ENCODE measurements at regions not wholly inside any gene's neighbourhood (a gene's known extent, or its start where the extent isn't known, plus 50 kb on each side); places are given as distances from the start of the nearest gene placed in this dataset.

DNA sequence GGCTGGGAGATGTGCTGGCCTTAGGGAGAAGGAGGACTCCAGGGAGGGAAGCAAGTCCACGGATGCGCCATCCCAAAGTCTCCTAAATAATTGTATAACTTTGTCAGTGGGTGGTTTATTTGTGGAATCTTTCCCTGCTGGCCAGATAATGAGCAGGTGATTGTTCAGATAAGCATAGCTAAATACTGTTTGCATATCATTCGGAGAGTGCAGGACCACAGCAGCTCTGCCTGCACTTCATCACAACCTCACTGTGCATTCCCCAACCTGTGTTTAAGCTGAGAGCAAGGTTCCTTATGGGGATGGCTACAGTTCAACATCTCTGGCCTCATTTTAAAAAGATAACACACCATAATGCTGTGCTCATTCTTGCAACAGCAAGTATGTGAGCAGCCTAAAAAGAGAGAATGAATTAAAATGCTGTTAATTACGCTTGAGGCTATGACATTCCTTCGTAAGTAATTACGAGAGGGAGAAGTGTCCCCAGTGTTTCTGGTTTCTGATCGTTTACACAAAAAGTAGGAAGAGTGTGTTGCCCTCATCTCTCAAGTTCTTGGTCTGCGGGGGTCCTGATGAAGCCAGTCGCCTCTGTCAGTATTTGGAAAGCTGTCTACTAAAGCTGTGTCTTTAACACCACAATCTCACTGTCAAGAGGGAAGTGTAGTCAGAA, 272.0 kb upstream of the RORA start:
- H3K9me3 Mint-ChIP-seq: no peaks in the 10 kb centered on the region
- H3K4me3 Mint-ChIP-seq: no peak overlapping the region
- H3K27ac Mint-ChIP-seq: no peak overlapping the region
- no peaks in the 10 kb centered on the region for H3K36me3 Mint-ChIP-seq (ENCODE audit: low read depth)
- H3K4me1 Mint-ChIP-seq (ENCODE audit: low read depth): no peaks in the 10 kb centered on the region
- peaks cover 28% of the 10 kb centered on the region for H3K27me3 Mint-ChIP-seq

- Mint-ChIP-seq H3K36me3 (ENCODE audit: low read depth) (no peaks in the 10 kb centered on the region), H3K4me1 (ENCODE audit: low read depth) (no peaks in the 10 kb centered on the region), H3K9me3 (no peaks in the 10 kb centered on the region), H3K27me3 (peaks cover 28% of the 10 kb centered on the region), H3K27ac (no peak overlapping the region), H3K4me3 (no peak overlapping the region)
These were observed 271.4 kb upstream of the RORA start for GRCh38 chr15:61500523-61500922.

DNA sequence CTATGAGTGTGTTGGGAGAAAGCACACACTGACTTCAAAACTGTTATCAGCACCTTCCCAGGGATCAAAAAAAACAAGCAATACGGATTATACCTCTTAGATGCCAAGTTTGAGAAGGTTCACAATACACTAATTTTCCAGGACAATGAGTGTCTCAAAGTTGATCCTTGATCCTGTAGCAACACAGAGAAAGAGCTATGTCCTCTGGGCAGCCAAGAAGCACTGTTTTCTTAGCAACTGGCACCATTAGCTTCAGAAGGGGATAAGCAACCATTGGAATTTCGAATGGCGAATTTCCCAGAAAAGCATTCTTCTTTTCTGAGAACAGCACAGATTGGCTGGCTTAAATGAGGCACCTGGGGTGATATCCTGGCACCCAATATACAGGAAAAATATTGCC, 270.3 kb upstream of the RORA start:
- Mint-ChIP-seq H3K9me3 (no peaks in the 10 kb centered on the region), H3K27ac (no peak overlapping the region), H3K36me3 (ENCODE audit: low read depth) (no peaks in the 10 kb centered on the region), H3K4me3 (no peak overlapping the region), H3K27me3 (peaks cover 29% of the 10 kb centered on the region), H3K4me1 (ENCODE audit: low read depth) (no peaks in the 10 kb centered on the region)

DNA sequence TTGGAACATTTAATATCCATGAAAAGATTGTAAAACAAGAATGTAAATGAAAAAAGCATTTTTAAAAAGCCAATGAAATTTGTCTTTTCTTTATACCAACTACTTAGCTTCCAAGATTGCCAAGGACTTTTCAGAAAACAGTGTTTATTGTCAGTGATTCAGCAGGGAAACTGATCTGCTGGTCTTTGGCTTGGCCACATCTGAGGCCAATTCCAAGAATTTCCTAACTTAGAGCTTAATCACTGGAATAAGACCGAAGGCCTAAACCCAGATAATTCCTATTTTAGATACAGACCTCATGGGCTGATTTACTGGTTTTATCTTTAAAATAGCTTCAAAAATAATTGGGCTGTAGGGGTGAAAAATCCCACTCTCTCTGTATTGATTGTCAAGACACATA, 260.5 kb upstream of the RORA start:
- no peak overlapping the region for H3K27ac Mint-ChIP-seq
- H3K36me3 Mint-ChIP-seq (ENCODE audit: low read depth): no peaks in the 10 kb centered on the region
- H3K4me1 Mint-ChIP-seq (ENCODE audit: low read depth): no peaks in the 10 kb centered on the region
- H3K9me3 Mint-ChIP-seq: no peaks in the 10 kb centered on the region
- no peak overlapping the region for H3K4me3 Mint-ChIP-seq
- peaks cover 20% of the 10 kb centered on the region for H3K27me3 Mint-ChIP-seq

GRCh38 chr15:61483599-61483998, 254.5 kb upstream of the RORA start:
- H3K9me3 Mint-ChIP-seq: no peaks in the 10 kb centered on the region
- no peaks in the 10 kb centered on the region for H3K36me3 Mint-ChIP-seq (ENCODE audit: low read depth)
- no peak overlapping the region for H3K4me3 Mint-ChIP-seq
- H3K4me1 Mint-ChIP-seq (ENCODE audit: low read depth): no peaks in the 10 kb centered on the region
- peaks cover 19% of the 10 kb centered on the region for H3K27me3 Mint-ChIP-seq
- H3K27ac Mint-ChIP-seq: no peak overlapping the region

- peaks cover 23% of the 10 kb centered on the region for H3K27me3 Mint-ChIP-seq
- no peak overlapping the region for H3K27ac Mint-ChIP-seq
- H3K4me3 Mint-ChIP-seq: no peak overlapping the region
- H3K9me3 Mint-ChIP-seq: no peaks in the 10 kb centered on the region
- no peaks in the 10 kb centered on the region for H3K4me1 Mint-ChIP-seq (ENCODE audit: low read depth)
- H3K36me3 Mint-ChIP-seq (ENCODE audit: low read depth): no peaks in the 10 kb centered on the region
These were observed 252.8 kb upstream of the RORA start for GRCh38 chr15:61481886-61482285.

DNA sequence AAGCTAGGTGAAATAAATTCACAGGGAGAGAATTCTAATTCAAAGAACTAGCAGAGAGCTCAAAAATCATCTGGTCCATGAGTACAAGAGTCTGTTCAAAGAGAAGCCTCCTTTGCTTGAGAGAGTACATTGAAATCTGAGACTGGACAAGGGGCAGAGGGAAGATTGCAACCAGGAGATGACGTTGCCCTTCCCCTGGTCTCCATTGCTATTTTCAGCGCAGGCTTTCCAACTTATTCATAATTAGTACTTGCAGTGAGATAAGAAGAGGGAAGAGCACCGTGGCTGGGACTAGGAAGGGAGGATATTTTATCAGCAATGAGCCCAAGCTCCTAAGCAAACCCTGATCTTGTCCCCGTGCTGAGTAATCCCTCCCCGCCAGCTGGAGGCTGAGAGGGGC, 251.8 kb upstream of the RORA start:
- H3K27ac Mint-ChIP-seq: no peak overlapping the region

DNA sequence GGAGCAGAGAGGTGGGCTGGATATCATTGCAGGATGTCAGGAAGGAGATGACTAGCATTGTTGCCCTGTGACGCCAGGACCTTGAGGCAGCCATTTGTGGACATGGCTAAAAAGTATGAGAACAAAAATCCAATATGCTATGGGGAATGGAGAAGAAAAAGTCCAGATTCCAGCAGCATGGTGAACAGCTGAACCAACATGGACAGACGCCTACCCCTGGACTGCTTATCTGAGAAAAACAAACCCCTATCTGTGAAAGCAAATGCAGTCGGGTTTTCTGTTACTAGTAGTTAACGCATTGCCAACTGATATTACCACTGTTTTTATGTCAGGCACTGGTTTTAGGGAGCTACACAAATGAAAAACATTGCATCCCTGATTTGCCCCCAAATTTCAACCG, 251.2 kb upstream of the RORA start:
- H3K4me3 Mint-ChIP-seq: no peak overlapping the region
- H3K27ac Mint-ChIP-seq: no peak overlapping the region
- peaks cover 15% of the 10 kb centered on the region for H3K27me3 Mint-ChIP-seq
- no peaks in the 10 kb centered on the region for H3K36me3 Mint-ChIP-seq (ENCODE audit: low read depth)
- H3K4me1 Mint-ChIP-seq (ENCODE audit: low read depth): no peaks in the 10 kb centered on the region
- H3K9me3 Mint-ChIP-seq: no peaks in the 10 kb centered on the region

More for the DNA sequence above, 251.8 kb upstream of the RORA start:
- Mint-ChIP-seq H3K27me3 (peaks cover 15% of the 10 kb centered on the region), H3K4me1 (ENCODE audit: low read depth) (no peaks in the 10 kb centered on the region), H3K36me3 (ENCODE audit: low read depth) (no peaks in the 10 kb centered on the region), H3K9me3 (no peaks in the 10 kb centered on the region), H3K4me3 (no peak overlapping the region)

DNA sequence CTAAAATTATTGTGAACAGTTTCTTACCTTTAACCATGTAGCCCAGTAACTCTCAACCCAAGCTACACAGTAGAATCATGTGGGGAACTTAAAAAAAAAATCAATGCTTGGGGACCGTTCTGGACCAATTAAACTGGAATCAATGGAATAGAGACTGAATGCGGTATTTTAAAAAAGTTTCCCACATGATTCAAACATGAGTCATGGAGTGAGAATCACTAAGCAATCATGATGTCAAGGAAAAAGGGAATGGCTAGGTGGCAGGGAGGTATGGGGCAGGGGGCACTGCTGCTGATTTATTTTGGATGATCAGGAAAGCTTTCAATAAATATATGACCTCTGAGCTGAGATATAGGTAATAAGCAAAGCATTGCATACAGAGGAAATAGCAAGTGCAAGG, 250.5 kb upstream of the RORA start:
- Mint-ChIP-seq H3K9me3 (no peaks in the 10 kb centered on the region), H3K4me1 (ENCODE audit: low read depth) (no peaks in the 10 kb centered on the region), H3K27me3 (peaks cover 20% of the 10 kb centered on the region), H3K36me3 (ENCODE audit: low read depth) (no peaks in the 10 kb centered on the region), H3K27ac (no peak overlapping the region), H3K4me3 (no peak overlapping the region)

GRCh38 chr15:61476741-61477140, 247.6 kb upstream of the RORA start:
- Mint-ChIP-seq H3K27ac (no peak overlapping the region), H3K4me3 (no peak overlapping the region), H3K27me3 (peaks cover 20% of the 10 kb centered on the region), H3K4me1 (ENCODE audit: low read depth) (no peaks in the 10 kb centered on the region), H3K9me3 (no peaks in the 10 kb centered on the region), H3K36me3 (ENCODE audit: low read depth) (no peaks in the 10 kb centered on the region)

GRCh38 chr15:61474796-61475195, 245.7 kb upstream of the RORA start:
- Mint-ChIP-seq H3K36me3 (ENCODE audit: low read depth) (no peaks in the 10 kb centered on the region), H3K27ac (no peak overlapping the region), H3K27me3 (peaks cover 16% of the 10 kb centered on the region), H3K4me1 (ENCODE audit: low read depth) (no peaks in the 10 kb centered on the region), H3K9me3 (no peaks in the 10 kb centered on the region), H3K4me3 (no peak overlapping the region)

DNA sequence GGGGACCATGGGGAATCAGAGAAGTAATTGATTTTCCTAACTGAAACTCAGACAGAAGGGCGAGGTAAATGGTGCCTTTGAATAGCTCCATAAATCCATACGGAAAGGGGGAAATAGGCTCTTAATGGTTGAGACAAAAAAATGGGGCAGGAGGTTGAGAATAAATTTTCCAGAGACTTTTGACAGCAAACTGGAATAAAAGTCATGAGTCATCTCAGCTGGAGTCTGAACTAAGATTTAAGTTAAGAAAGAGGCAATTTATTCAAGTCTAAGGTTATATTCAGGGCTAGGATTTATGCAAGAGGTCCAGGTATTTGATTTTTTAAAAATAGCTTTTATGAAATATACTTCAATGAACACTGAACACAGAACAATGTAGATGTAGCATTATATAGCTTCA, 238.7 kb upstream of the RORA start:
- no peak overlapping the region for H3K4me3 Mint-ChIP-seq
- no peaks in the 10 kb centered on the region for H3K36me3 Mint-ChIP-seq (ENCODE audit: low read depth)
- no peaks in the 10 kb centered on the region for H3K9me3 Mint-ChIP-seq
- peaks cover 12% of the 10 kb centered on the region for H3K27me3 Mint-ChIP-seq
- H3K4me1 Mint-ChIP-seq (ENCODE audit: low read depth): no peaks in the 10 kb centered on the region
- no peak overlapping the region for H3K27ac Mint-ChIP-seq

- Mint-ChIP-seq H3K4me3 (no peak overlapping the region), H3K4me1 (ENCODE audit: low read depth) (no peaks in the 10 kb centered on the region), H3K36me3 (ENCODE audit: low read depth) (no peaks in the 10 kb centered on the region), H3K9me3 (no peaks in the 10 kb centered on the region), H3K27me3 (peaks cover 24% of the 10 kb centered on the region), H3K27ac (no peak overlapping the region)
These were observed 230.9 kb upstream of the RORA start for GRCh38 chr15:61459785-61460707.

DNA sequence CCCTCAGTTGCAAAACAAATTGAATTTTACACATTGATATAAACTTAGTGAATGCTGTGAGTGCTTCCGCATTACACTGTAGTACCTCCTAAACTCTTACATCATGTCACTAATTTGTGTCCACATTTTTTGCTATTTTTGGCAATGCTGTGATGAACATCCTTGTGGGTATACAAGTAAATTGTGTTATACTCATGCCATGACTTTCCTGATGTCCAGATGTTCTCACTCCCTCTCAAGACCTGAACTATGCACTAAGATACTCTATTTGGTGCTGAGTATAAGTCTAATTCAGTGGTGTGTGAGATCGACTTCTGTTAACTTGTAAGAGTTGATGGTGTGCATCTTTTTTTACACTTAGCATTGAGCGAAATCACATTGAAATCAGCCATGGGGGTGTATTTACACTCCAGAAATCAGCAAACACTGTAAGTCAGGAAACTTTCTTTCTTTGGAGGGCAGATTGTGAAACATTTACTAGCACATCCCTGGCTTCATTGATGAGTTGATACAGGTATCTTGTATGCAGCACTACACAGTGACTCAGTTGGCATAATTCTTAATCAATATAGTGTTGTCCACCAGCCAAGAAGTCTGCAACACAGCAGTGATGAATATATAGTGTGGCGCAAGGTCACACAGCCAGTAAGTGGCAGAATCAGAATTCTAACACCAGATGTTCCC, 228.1 kb upstream of the RORA start:
- Mint-ChIP-seq H3K27ac (no peak overlapping the region), H3K9me3 (no peaks in the 10 kb centered on the region), H3K36me3 (ENCODE audit: low read depth) (no peaks in the 10 kb centered on the region), H3K4me3 (no peak overlapping the region), H3K4me1 (ENCODE audit: low read depth) (no peaks in the 10 kb centered on the region), H3K27me3 (peaks cover 34% of the 10 kb centered on the region)

GRCh38 chr15:61449186-61449702, 220.1 kb upstream of the RORA start:
- H3K36me3 Mint-ChIP-seq (ENCODE audit: low read depth): no peaks in the 10 kb centered on the region
- no peaks in the 10 kb centered on the region for H3K4me1 Mint-ChIP-seq (ENCODE audit: low read depth)
- no peak overlapping the region for H3K27ac Mint-ChIP-seq
- no peak overlapping the region for H3K4me3 Mint-ChIP-seq
- no peaks in the 10 kb centered on the region for H3K9me3 Mint-ChIP-seq
- H3K27me3 Mint-ChIP-seq: peaks cover 11% of the 10 kb centered on the region
